DMS114 treated with DMSO at 0.1 percent for 48 hours (cell line): ENCODE measurements at regions not wholly inside any gene's neighbourhood (a gene's known extent, or its start where the extent isn't known, plus 50 kb on each side); places are given as distances from the start of the nearest gene placed in this dataset.

Experiments used
- DNase-seq: peaks from one replicate; lab custom pipeline; 2025; ENCODE audit not compliant: unreplicated experiment; lab: John Stamatoyannopoulos, UW

DNA sequence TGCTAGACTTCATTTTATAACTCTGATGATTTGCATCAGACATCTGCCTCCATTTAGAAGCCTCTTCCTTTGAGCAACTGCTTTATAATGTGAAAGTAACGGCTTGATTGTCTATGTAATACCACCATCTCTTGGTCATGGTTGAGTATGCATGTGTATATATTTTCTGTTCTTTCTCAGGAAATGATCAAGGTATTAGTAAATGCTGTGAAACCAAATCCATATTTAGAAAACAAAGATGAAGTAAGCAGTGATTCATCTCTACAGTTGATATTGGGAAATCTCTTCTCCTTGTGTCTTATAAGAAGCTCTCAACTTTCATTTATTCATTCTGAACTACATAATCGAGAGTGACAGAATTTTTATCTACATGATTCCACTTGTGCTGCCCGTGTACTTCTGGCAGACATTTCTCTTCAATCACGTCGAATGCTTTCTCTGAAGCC is 104.6 kb upstream of the ANO3 start:
- peak; percentile 2 for DNase-seq

- DNase-seq, result no peak
These were observed 103.9 kb upstream of the ANO3 start for GRCh38 chr11:26227883-26228502.

GRCh38 chr11:26228778-26229177 is 103.2 kb upstream of the ANO3 start:
- no peak for DNase-seq

DNA sequence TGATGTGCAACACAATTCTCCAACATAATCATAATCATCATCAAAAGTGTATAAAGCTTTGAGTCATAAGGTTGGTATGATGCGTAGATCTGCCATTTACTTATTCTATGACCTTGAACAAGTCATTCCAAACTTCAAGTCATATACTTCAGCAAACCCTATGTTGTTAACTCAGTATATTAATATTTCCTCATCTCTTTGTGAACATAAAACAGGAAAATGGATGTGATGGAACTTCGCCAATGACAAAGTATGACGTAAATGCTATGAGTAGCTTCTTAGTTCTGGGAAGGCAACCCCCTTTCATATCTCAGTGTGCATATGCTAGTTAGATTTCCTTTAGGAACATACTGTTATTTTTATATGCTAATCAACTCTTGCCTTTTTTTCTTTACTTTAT is 102.7 kb upstream of the ANO3 start:
- DNase-seq, result no peak

DNA sequence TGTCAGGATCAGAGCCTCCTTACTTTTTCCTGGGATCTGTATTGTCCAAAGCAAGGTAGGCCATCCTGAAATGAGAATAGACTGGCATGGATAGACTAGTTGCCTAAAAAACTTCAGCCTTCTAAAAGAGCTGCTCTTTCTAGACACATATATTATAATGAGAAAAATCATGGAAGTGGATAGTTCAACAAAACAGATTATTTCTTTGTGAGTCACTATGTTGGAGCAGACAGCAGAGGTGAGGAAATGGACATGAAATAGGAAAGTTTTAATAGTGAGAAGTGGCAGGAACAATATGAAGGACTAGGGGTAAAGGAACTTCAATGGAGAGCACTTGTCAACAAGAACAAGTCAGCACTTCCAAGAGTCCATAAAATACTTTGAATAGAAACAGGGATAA is 101.9 kb upstream of the ANO3 start:
- no peak for DNase-seq

DNA sequence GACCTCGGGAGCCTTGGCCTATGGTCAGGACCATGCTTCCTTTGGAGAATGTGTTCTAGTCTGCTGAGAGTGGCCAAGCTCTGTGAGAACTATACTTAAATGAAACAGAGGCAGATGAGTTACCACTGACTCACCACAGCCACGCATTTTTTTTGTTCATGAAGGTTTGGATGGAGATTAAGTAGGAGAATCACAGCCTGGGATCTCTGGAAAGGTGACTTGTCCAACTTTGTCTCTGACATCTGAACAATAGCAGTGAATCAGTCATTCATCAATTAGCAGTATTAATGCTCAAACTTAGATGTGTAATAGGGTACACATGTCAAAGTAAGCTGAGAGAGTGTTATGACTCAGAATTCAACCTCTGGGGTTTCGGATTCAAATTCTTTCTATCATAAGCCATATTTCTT is 100.7 kb upstream of the ANO3 start:
- no peak for DNase-seq

GRCh38 chr11:26234451-26234850 is 97.5 kb upstream of the ANO3 start:
- no peak for DNase-seq

- DNase-seq, result no peak
These were observed 88.5 kb upstream of the ANO3 start for GRCh38 chr11:26243426-26243825.

GRCh38 chr11:26244207-26244606 is 87.7 kb upstream of the ANO3 start:
- DNase-seq, result no peak

DNA sequence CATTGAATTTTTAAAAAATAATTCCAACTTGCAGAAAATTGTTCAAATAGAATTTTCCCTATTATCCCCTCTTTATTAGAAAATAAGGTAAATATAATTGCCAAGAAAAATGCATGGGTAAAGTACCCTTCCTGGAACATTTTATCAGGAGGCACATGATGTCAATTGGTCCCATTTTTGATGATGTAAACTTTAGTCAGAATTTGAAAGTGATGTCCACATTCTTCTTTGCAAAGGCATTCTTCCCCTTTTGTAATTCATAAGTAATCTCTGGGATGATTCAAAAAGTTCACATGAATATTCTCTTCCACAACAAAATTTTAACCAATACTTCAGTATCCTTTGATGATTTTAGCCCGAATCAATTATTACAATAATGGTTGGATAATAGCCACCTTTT is 86.9 kb upstream of the ANO3 start:
- DNase-seq, result no peak

DNA sequence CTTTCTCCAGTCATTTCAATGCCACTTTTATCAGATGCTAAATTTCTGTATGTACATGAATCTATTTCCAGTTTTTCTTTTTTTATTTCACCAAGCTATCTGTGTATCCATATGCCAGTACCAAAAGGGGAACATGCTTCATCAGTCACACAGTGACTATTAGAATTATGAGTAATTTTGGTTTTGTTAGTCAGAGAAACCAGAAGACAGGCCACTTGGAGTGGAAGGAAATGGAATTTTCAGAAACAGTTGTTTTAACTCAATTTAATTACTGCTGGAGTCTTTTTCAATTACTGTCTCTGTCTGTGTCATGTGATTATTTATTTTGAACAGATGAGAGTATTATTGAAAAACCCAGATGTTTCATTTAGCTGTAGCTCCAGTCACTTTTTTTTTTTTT is 84.6 kb upstream of the ANO3 start:
- no peak for DNase-seq

GRCh38 chr11:26248661-26249060 is 83.3 kb upstream of the ANO3 start:
- no peak for DNase-seq

- DNase-seq, result no peak
These were observed 77.6 kb upstream of the ANO3 start for GRCh38 chr11:26254378-26254777.

- no peak for DNase-seq
These were observed 68.2 kb upstream of the ANO3 start for GRCh38 chr11:26263769-26264168.

DNA sequence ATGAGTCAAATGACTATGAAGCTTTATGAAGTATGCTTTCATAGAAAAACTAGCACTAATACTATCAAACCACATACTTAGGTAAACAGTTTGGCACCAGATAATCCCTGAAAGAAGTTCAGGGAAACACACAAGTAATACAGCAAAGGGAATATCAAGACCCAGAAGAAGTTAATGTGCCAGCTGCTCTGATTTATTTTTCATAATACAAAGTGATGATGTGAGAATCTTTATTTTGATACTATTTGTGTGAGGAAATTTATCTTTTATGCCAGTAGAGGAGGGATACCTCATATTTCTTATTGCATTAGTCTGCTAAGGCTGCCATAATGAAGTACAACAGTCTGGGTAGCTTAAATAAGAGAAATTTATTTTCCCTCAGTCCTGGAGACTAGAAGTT is 67.7 kb upstream of the ANO3 start:
- DNase-seq, result no peak

- no peak for DNase-seq
These were observed 62.8 kb upstream of the ANO3 start for GRCh38 chr11:26268980-26269660.

GRCh38 chr11:26271666-26272065 is 60.3 kb upstream of the ANO3 start:
- DNase-seq, result no peak

DNA sequence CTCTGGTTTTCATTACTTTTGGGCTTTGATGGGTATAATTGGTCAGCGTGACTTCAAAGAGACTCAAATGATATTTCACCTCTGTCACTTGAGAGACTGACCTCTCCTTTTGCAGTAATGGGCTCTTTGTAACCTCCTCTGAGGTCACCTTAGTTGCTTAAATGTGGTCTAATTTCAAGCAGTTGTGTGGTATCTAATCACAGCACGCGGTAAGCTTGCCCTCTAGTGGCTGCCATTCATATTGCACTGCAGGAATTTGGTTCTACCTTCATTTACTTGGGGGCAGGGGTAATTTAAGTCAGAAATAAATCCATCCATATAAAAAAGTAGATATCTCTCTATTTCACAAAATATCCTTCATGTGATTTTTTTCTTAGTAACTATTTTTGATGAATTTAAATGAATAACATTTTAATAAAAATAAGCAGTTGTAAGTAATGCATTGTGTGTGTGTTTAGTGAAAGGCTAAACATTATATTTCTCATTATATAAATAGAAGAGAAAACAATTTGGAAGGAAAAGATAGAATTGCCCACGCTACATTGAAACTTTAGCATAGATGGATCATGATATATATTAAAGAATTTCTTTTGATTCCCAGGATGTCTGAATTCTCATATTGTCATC is 55.0 kb upstream of the ANO3 start:
- peak; percentile 2 for DNase-seq

- DNase-seq, result no peak
These were observed 53.6 kb upstream of the ANO3 start for GRCh38 chr11:26278354-26278753.
